MCF 10A (cell line): ENCODE measurements at regions not wholly inside any gene's neighbourhood (a gene's known extent, or its start where the extent isn't known, plus 50 kb on each side); places are given as distances from the start of the nearest gene placed in this dataset.
A peak's percentile ranks its signal among the peaks of the same experiment; 100 is the strongest.

ENCODE experiments used
- BruUV-seq: library from RNA; stranded (reverse); fragments of 400-500 nt; replicated peaks from 2 replicates; lab custom pipeline; 2021; lab: Mats Ljungman, UMichigan
- CTCF ChIA-PET: fragments of 300-600 bp; sonication (Branson Sonifier 250); formaldehyde crosslinking; extraction: SDS; loops from one replicate; lab custom pipeline; 2021; ENCODE audit warnings: antibody characterized with exemption, inconsistent platforms; lab: Yijun Ruan, JAX
- POLR2A ChIA-PET: fragments of 300-600, 350-650 bp; sonication (Branson Sonifier 250); formaldehyde crosslinking; extraction: SDS; loops from one replicate; lab custom pipeline; 2020; ENCODE audit warnings: antibody characterized with exemption, inconsistent platforms; lab: Yijun Ruan, JAX
- DNase-seq: peaks from one replicate; pipeline ENCODE4 v3.0.0-alpha.2; 2018; ENCODE audit not compliant: unreplicated experiment
- H3K27ac Mint-ChIP-seq: one replicate; pipeline ENCODE4 v1.8.0; 2022; ENCODE audit warnings: mild to moderate bottlenecking, low read depth, mixed read lengths; ENCODE audit not compliant: unreplicated experiment
- H3K27me3 Mint-ChIP-seq: one replicate; pipeline ENCODE4 v1.8.0; 2022; ENCODE audit warnings: mixed read lengths; ENCODE audit not compliant: insufficient read depth, unreplicated experiment
- H3K36me3 Mint-ChIP-seq: one replicate; pipeline ENCODE4 v1.8.0; 2022; ENCODE audit warnings: mild to moderate bottlenecking, moderate library complexity, mixed read lengths; ENCODE audit not compliant: insufficient read depth, unreplicated experiment
- H3K4me1 Mint-ChIP-seq: one replicate; pipeline ENCODE4 v1.8.0; 2022; ENCODE audit warnings: mixed read lengths; ENCODE audit not compliant: insufficient read depth, unreplicated experiment
- H3K4me3 Mint-ChIP-seq: one replicate; pipeline ENCODE4 v1.8.0; 2022; ENCODE audit warnings: mild to moderate bottlenecking, moderate library complexity, mixed read lengths; ENCODE audit not compliant: unreplicated experiment
- H3K9me3 Mint-ChIP-seq: one replicate; pipeline ENCODE4 v1.8.0; 2022; ENCODE audit warnings: mixed read lengths; ENCODE audit not compliant: unreplicated experiment
- intact Hi-C: fragments of 100-400 bp; cut with micrococcal nuclease; formaldehyde crosslinking; loops from 2 replicates; pipeline ENCODE4 v1.14.1; 2022
- TF ChIP-seq, protein P1 (sequence below): fragments of 200-600 bp; IDR thresholded peaks from one replicate; pipeline ENCODE4 v1.8.0; 2022; ENCODE audit warnings: antibody characterized with exemption, mild to moderate bottlenecking; ENCODE audit not compliant: unreplicated experiment

DNA sequence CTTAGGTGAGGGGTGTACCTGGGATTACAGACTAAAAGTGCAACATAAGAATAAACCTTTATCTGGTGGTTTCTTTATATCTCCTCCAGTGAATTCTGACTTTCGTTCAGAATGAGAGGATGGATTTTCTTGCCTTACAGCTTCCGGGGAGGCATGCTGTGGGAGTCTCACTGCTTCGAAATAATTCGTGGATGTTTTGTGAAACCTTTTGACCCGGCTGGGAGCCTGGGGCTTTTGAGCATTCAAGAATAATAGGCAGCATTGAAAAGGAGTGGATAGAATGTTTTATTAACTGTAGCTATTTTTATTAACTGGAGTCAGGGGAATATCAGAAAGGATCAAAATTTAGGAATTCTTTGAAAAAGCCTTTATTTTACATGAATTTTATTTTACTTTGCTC lies 149.1 kb downstream of the RWDD3 start:
- POLR2A ChIA-PET = no interaction called here
- intact Hi-C loops = no loop called here
- TF ChIP-seq, protein P1, sequence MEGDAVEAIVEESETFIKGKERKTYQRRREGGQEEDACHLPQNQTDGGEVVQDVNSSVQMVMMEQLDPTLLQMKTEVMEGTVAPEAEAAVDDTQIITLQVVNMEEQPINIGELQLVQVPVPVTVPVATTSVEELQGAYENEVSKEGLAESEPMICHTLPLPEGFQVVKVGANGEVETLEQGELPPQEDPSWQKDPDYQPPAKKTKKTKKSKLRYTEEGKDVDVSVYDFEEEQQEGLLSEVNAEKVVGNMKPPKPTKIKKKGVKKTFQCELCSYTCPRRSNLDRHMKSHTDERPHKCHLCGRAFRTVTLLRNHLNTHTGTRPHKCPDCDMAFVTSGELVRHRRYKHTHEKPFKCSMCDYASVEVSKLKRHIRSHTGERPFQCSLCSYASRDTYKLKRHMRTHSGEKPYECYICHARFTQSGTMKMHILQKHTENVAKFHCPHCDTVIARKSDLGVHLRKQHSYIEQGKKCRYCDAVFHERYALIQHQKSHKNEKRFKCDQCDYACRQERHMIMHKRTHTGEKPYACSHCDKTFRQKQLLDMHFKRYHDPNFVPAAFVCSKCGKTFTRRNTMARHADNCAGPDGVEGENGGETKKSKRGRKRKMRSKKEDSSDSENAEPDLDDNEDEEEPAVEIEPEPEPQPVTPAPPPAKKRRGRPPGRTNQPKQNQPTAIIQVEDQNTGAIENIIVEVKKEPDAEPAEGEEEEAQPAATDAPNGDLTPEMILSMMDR = no peak
- no peaks in the 10 kb centered on the region for H3K9me3 Mint-ChIP-seq
- BruUV-seq = no TSS peak
- H3K27me3 Mint-ChIP-seq = peaks cover 24% of the 10 kb centered on the region
- H3K4me3 Mint-ChIP-seq = no peak overlapping the region
- DNase-seq = no peak
- CTCF ChIA-PET = no interaction called here
- H3K36me3 Mint-ChIP-seq = no peaks in the 10 kb centered on the region
- no peak overlapping the region for H3K27ac Mint-ChIP-seq
- H3K4me1 Mint-ChIP-seq = no peaks in the 10 kb centered on the region

GRCh38 chr1:95384567-95384966 lies 150.6 kb downstream of the RWDD3 start:
- peak; percentile 65 for DNase-seq
- TF ChIP-seq, protein P1 = no peak
- no peak overlapping the region for H3K27ac Mint-ChIP-seq
- BruUV-seq = no TSS peak
- CTCF ChIA-PET = no interaction called here
- no peak overlapping the region for H3K4me3 Mint-ChIP-seq
- no peaks in the 10 kb centered on the region for H3K9me3 Mint-ChIP-seq
- intact Hi-C loops = no loop called here
- H3K27me3 Mint-ChIP-seq = peaks cover 27% of the 10 kb centered on the region
- POLR2A ChIA-PET = interaction anchor here (0.6 kb wide), 1 partner anchor 362 kb away, joined by 3 read pairs; no protein-coding TSS in a partner anchor
- no peaks in the 10 kb centered on the region for H3K36me3 Mint-ChIP-seq
- H3K4me1 Mint-ChIP-seq = no peaks in the 10 kb centered on the region

GRCh38 chr1:95386371-95386770 lies 152.4 kb downstream of the RWDD3 start:
- Mint-ChIP-seq H3K27me3 (peaks cover 35% of the 10 kb centered on the region), H3K4me3 (no peak overlapping the region), H3K36me3 (no peaks in the 10 kb centered on the region), H3K9me3 (no peaks in the 10 kb centered on the region), H3K4me1 (no peaks in the 10 kb centered on the region), H3K27ac (no peak overlapping the region)
- intact Hi-C loops = no loop called here
- BruUV-seq = no TSS peak
- TF ChIP-seq, protein P1 = no peak
- ChIA-PET POLR2A (no interaction called here), CTCF (no interaction called here)
- no peak for DNase-seq

- Mint-ChIP-seq H3K27ac (no peak overlapping the region), H3K4me1 (no peaks in the 10 kb centered on the region), H3K4me3 (no peak overlapping the region), H3K27me3 (peaks cover 35% of the 10 kb centered on the region), H3K36me3 (no peaks in the 10 kb centered on the region), H3K9me3 (no peaks in the 10 kb centered on the region)
- BruUV-seq = no TSS peak
- intact Hi-C loops = no loop called here
- ChIA-PET POLR2A (no interaction called here), CTCF (no interaction called here)
- TF ChIP-seq, protein P1 = no peak
- DNase-seq = no peak
Measured at GRCh38 chr1:95386915-95387314, 152.9 kb downstream of the RWDD3 start.
